ENCODE measurements at regions not wholly inside any gene's neighbourhood (a gene's known extent, or its start where the extent isn't known, plus 50 kb on each side); places are given as distances from the start of the nearest gene placed in this dataset.

GRCh38 chr17:36667922-36668321 lies 66.5 kb downstream of the MRM1 start:
- no peak for TF ChIP-seq EZH2phosphoT487 (IDR thresholded peaks at IDR 0.05; ENCODE audit: borderline replicate concordance, low read length)
- TF ChIP-seq, protein P1, sequence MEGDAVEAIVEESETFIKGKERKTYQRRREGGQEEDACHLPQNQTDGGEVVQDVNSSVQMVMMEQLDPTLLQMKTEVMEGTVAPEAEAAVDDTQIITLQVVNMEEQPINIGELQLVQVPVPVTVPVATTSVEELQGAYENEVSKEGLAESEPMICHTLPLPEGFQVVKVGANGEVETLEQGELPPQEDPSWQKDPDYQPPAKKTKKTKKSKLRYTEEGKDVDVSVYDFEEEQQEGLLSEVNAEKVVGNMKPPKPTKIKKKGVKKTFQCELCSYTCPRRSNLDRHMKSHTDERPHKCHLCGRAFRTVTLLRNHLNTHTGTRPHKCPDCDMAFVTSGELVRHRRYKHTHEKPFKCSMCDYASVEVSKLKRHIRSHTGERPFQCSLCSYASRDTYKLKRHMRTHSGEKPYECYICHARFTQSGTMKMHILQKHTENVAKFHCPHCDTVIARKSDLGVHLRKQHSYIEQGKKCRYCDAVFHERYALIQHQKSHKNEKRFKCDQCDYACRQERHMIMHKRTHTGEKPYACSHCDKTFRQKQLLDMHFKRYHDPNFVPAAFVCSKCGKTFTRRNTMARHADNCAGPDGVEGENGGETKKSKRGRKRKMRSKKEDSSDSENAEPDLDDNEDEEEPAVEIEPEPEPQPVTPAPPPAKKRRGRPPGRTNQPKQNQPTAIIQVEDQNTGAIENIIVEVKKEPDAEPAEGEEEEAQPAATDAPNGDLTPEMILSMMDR (IDR thresholded peaks at IDR 0.05; ENCODE audit: low read depth, low read length, poor library complexity, severe bottlenecking): no peak
- no peak overlapping the region for H3K27ac ChIP-seq (ENCODE audit: low read depth, low read length)
- H3K27me3 ChIP-seq (ENCODE audit: control insufficient read depth, low read length): peaks cover 5% of the 10 kb centered on the region
- no peak overlapping the region for H3K4me3 ChIP-seq (ENCODE audit: low read length)
- H3K4me2 ChIP-seq (ENCODE audit: low read length): no peak overlapping the region
- H3F3A ChIP-seq (ENCODE audit: control insufficient read depth, insufficient read depth): no peaks in the 10 kb centered on the region
- H4K20me1 ChIP-seq (ENCODE audit: control insufficient read depth, insufficient read depth, low read depth, low read length): no peaks in the 10 kb centered on the region
- no peaks in the 10 kb centered on the region for H3K9me2 ChIP-seq (replicated peaks; ENCODE audit: control insufficient read depth, low read length)
- no peaks in the 10 kb centered on the region for H3K79me2 ChIP-seq (ENCODE audit: control insufficient read depth, low read length)
- no peaks in the 10 kb centered on the region for H3K36me3 ChIP-seq (ENCODE audit: control insufficient read depth, low read length)
- no peaks in the 10 kb centered on the region for H3K4me1 ChIP-seq (ENCODE audit: control insufficient read depth, low read length)
- H3K9me3 ChIP-seq (ENCODE audit: control insufficient read depth, insufficient read depth, low read length): no peaks in the 10 kb centered on the region

DNA sequence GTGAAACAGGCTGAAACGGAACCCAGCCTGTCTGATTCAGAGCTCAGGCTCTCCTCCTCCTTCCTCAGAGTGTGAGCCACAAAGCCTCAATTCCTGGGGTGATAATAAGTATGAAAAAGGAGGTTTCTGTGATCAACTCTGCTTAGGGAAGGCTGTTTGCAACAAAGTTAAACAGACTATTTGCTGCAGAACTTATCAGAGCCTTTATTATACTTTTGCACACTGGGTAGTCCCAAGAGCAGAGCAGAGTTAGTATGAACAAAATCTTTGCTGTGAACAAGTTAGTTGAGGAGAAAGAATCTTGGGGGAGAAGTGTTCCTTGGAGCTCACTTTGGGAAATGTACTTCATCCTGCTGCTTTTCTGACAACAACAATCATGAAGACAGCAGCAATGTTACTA lies 67.4 kb downstream of the MRM1 start:
- H3K9me2 ChIP-seq (replicated peaks; ENCODE audit: control insufficient read depth, low read length): no peaks in the 10 kb centered on the region
- TF ChIP-seq EZH2phosphoT487 (IDR thresholded peaks at IDR 0.05; ENCODE audit: borderline replicate concordance, low read length): no peak
- TF ChIP-seq, protein P1 (IDR thresholded peaks at IDR 0.05; ENCODE audit: low read depth, low read length, poor library complexity, severe bottlenecking): no peak
- no peaks in the 10 kb centered on the region for H3F3A ChIP-seq (ENCODE audit: control insufficient read depth, insufficient read depth)

GRCh38 chr17:36671144-36671543 lies 69.8 kb downstream of the MRM1 start:
- Histone ChIP-seq H3K4me2 (ENCODE audit: low read length) (no peak overlapping the region), H3K27ac (ENCODE audit: low read depth, low read length) (no peak overlapping the region), H3K9me3 (ENCODE audit: control insufficient read depth, insufficient read depth, low read length) (no peaks in the 10 kb centered on the region), H3K79me2 (ENCODE audit: control insufficient read depth, low read length) (no peaks in the 10 kb centered on the region), H3K9me2 (replicated peaks; ENCODE audit: control insufficient read depth, low read length) (no peaks in the 10 kb centered on the region), H3K36me3 (ENCODE audit: control insufficient read depth, low read length) (no peaks in the 10 kb centered on the region), H3K4me1 (ENCODE audit: control insufficient read depth, low read length) (no peaks in the 10 kb centered on the region), H3F3A (ENCODE audit: control insufficient read depth, insufficient read depth) (no peaks in the 10 kb centered on the region), H4K20me1 (ENCODE audit: control insufficient read depth, insufficient read depth, low read depth, low read length) (no peaks in the 10 kb centered on the region), H3K4me3 (ENCODE audit: low read length) (no peak overlapping the region), H3K27me3 (ENCODE audit: control insufficient read depth, low read length) (peaks cover 4% of the 10 kb centered on the region; the same call in 1 of the 2 replicates)
- TF ChIP-seq EZH2phosphoT487 (IDR thresholded peaks at IDR 0.05; ENCODE audit: borderline replicate concordance, low read length): no peak
- TF ChIP-seq, protein P1 (IDR thresholded peaks at IDR 0.05; ENCODE audit: low read depth, low read length, poor library complexity, severe bottlenecking): no peak

More for the DNA sequence above, 67.4 kb downstream of the MRM1 start:
- Histone ChIP-seq H3K27ac (ENCODE audit: low read depth, low read length) (no peak overlapping the region), H3K4me1 (ENCODE audit: control insufficient read depth, low read length) (no peaks in the 10 kb centered on the region), H3K36me3 (ENCODE audit: control insufficient read depth, low read length) (no peaks in the 10 kb centered on the region), H3K9me3 (ENCODE audit: control insufficient read depth, insufficient read depth, low read length) (no peaks in the 10 kb centered on the region), H3K4me2 (ENCODE audit: low read length) (no peak overlapping the region), H3K27me3 (ENCODE audit: control insufficient read depth, low read length) (peaks cover under 1% of the 10 kb centered on the region), H3K79me2 (ENCODE audit: control insufficient read depth, low read length) (no peaks in the 10 kb centered on the region), H4K20me1 (ENCODE audit: control insufficient read depth, insufficient read depth, low read depth, low read length) (no peaks in the 10 kb centered on the region), H3K4me3 (ENCODE audit: low read length) (no peak overlapping the region)
